Eye (tissue), 1 donor: ENCODE measurements at regions not wholly inside any gene's neighbourhood (a gene's known extent, or its start where the extent isn't known, plus 50 kb on each side); places are given as distances from the start of the nearest gene placed in this dataset.
"Not testable (repeated sequence)": the region's sequence is repeated elsewhere in the genome, so short reads cannot be mapped to it uniquely, and the experiment has no call there.

Source experiments
- DNase-seq: peaks from one replicate; pipeline ENCODE4 v3.0.0-alpha.2; 2015

DNA sequence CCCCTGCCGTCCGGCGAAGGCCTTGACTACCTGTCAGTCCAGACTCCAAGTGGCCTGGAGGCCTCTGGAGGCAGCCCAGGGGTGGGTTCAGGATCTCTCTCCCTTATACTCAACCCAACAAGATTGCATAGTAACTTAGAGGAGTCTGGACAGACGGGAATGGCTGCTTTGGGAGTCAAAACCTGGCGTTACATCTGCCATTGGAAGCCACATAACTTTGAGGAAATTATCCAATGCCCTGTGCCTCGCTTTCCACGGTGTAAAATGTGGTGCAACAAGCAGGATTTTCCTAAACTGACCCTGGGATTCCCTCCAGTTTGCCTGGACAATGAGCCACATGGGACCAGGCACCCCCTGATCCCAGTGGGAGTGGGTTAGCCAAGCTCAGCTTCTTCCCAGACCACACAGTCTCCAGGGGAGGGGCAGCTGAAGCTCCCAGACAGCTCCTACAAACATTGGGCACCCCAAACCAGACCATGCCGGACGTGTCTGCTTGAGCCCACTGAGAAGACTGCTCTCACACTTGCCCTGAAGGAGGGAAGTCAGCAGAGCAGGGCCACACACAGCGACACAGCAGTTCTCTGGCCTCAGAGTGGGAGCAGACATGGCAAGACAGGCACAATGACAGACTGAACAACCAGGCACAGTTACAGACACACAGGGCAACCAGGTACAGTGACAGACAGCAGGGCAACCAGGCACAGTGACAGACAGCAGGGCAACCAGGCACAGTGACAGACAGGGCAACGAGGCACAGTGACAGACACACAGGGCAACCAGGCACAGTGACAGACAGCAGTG, 65.6 kb upstream of the RAB6C start:
- DNase-seq: no peak

DNA sequence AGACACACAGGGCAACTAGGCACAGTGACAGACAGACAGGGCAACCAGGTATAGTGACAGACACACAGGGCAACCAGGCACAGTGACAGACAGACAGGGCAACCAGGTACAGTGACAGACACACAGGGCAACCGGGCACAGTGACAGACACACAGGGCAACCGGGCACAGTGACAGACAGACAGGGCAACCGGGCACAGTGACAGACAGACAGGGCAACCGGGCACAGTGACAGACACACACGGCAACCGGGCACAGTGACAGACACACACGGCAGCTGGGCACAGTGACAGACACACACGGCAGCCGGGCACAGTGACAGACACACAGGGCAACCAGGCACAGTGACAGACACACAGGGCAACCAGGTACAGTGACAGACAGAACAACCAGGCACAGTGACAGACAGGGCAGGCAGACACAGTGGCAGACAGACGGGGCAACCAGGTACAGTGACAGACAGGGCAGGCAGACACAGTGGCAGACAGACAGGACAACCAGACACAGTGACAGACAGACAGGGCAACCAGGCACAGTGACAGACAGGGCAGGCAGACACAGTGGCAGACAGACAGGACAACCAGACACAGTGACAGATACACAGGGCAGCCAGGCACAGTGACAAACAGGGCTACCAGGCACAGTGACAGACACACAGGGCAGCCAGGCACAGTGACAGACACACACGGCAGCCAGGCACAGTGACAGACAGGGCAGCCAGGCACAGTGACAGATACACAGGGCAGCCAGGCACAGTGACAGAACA, 64.7 kb upstream of the RAB6C start:
- DNase-seq: no peak

DNA sequence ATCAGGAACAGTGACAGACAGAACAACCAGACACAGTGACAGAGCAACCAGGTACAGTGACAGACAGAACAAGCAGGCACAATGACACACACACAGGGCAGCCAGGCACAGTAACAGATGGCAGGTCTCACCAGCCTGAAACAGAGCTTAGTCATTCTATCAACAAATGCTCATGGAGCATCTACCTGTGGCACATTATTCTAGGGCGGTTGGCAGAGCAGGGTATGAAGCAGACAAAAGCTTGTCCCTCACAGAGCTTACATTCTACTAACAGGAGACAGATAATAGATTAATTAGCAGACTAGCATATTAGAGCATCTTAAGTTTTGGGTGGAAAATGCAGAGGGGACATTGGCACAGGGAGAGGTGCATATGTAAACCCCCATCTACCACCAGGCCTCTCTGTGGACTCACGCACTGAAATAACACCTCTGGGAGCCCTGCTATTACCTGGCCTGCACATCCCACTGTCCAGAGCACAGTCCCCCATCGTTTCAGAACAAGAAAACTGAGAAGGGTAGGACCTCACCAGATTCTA, 64.1 kb upstream of the RAB6C start:
- DNase-seq: no peak

- DNase-seq: no peak
Observed at GRCh38 chr2:129918604-129919003, 60.9 kb upstream of the RAB6C start.

- DNase-seq: peak; percentile 24
Observed at GRCh38 chr2:129922571-129923264, 56.7 kb upstream of the RAB6C start.

DNA sequence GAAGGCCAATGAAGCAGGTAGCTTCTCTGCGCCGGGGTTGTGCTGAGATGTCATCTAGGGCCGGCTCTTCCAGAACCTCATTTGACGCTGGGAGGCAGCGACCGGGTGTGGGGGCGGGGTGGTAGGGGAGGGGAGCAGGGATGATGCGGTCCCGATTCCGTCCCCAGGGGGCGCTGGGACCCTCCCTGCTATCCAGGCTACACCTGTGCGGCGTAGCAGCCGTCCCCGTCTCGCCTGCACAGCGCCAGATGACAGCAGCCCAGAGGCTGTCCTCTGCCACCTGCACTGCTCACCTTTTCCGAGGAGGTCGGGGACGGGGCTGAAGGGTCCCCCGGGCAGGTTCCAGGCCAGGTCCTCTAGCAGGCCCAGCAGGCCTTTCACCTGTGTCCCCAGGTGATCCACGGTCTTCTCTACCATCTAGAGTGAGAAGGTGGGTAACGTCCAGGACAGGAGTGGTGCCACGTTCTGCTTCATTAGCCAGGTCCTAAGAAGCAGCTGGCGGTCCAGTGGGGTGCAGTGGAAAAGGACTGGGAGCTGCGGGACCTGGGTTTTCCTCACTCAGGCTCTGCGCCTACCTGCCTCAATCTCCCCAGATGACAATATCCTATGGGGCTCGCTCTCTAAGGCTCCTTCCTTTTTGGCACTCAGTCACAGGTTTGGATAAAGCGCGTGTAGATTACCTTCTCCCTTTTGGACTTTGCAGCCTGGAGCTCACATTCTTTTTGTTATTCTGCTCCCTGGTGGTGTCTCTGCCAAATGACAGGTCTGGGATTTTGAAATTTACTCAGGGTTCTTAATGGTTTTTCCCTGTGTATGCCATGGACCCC, 56.0 kb upstream of the RAB6C start:
- DNase-seq: peak; percentile 90

GRCh38 chr2:129924115-129924514, 55.4 kb upstream of the RAB6C start:
- not testable (repeated sequence) for DNase-seq

- DNase-seq: no peak
Observed at GRCh38 chr2:129925381-129925780, 54.1 kb upstream of the RAB6C start.

GRCh38 chr2:129927696-129928095, 51.8 kb upstream of the RAB6C start:
- DNase-seq: no peak

DNA sequence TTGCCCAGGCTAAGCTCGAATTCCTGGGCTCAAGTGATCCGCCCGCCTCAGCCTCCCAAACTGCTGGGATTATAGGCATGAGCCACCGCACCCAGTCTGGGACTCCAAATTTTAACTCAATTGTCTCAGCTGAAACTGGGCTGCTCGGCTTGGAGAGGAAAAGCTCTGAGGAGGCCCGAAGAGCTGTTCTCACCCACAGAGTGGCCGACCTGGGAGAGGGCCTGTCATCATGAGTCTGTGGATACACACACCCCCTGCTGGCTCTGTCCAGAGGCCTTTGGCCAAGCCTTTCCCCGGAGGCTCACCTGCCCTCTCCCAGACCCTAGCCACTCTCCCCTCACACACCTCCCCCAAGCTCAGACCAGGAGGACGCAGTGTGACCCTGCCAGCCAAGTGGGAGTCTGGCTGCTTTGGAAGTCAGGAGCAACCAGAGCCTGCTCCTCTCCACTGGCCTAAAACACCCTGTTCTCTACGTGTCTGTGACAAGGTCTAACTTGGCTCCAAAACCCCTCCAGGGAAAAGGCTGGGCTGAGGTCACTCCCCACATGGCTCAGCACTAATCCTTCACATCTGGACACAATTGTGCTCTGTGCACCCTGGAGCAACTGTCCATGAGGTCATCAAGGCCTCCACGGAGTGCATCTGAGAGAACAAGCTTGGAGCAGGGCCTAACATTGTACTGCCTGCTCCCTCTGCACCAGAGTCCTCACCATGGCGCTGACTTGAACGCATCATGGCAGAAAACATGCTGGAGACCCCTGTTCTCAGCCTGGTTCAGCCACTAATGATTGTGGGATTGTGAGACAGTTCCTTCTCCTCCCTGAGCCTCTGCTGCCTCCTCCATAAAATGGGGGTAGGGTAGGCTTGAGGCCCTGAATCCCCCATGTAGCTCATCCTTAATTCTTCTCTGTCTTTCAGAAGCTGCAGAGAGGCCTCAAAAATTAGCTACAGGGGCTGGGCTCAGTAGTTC, 49.9 kb upstream of the RAB6C start:
- DNase-seq: peak; percentile 21
